ENCODE measurements at regions not wholly inside any gene's neighbourhood (a gene's known extent, or its start where the extent isn't known, plus 50 kb on each side); places are given as distances from the start of the nearest gene placed in this dataset.

- no peaks in the 10 kb centered on the region for H3K36me3 Mint-ChIP-seq (ENCODE audit: low read depth)
- no peak overlapping the region for H3K4me3 Mint-ChIP-seq (ENCODE audit: unreplicated experiment)
- H3K4me1 Mint-ChIP-seq (ENCODE audit: low read depth): no peaks in the 10 kb centered on the region
- peaks cover 9% of the 10 kb centered on the region for H3K9me3 Mint-ChIP-seq (ENCODE audit: low read depth)
- no peak overlapping the region for H3K27ac Mint-ChIP-seq (ENCODE audit: unreplicated experiment)
- H3K27me3 Mint-ChIP-seq (ENCODE audit: low read depth): no peaks in the 10 kb centered on the region
- DNase-seq (ENCODE audit: low spot score): no peak
- TF ChIP-seq CTCF (IDR thresholded peaks at IDR 0.05): no peak
Observed at GRCh38 chr7:51882412-51882811, 565.8 kb upstream of the COBL start.

GRCh38 chr7:51881309-51881708, 564.7 kb upstream of the COBL start:
- H3K4me3 Mint-ChIP-seq (ENCODE audit: unreplicated experiment): no peak overlapping the region
- no peaks in the 10 kb centered on the region for H3K36me3 Mint-ChIP-seq (ENCODE audit: low read depth)
- H3K27ac Mint-ChIP-seq (ENCODE audit: unreplicated experiment): no peak overlapping the region
- no peak for DNase-seq (ENCODE audit: low spot score)
- H3K9me3 Mint-ChIP-seq (ENCODE audit: low read depth): peaks cover 5% of the 10 kb centered on the region
- no peaks in the 10 kb centered on the region for H3K4me1 Mint-ChIP-seq (ENCODE audit: low read depth)
- TF ChIP-seq CTCF (IDR thresholded peaks at IDR 0.05): no peak
- no peaks in the 10 kb centered on the region for H3K27me3 Mint-ChIP-seq (ENCODE audit: low read depth)

- H3K36me3 Mint-ChIP-seq (ENCODE audit: low read depth): no peaks in the 10 kb centered on the region
- no peaks in the 10 kb centered on the region for H3K27me3 Mint-ChIP-seq (ENCODE audit: low read depth)
- H3K4me3 Mint-ChIP-seq (ENCODE audit: unreplicated experiment): no peak overlapping the region
- peaks cover 4% of the 10 kb centered on the region for H3K9me3 Mint-ChIP-seq (ENCODE audit: low read depth)
- no peaks in the 10 kb centered on the region for H3K4me1 Mint-ChIP-seq (ENCODE audit: low read depth)
- TF ChIP-seq CTCF (IDR thresholded peaks at IDR 0.05): no peak
- no peak for DNase-seq (ENCODE audit: low spot score)
- H3K27ac Mint-ChIP-seq (ENCODE audit: unreplicated experiment): no peak overlapping the region
Observed at GRCh38 chr7:51878865-51879264, 562.3 kb upstream of the COBL start.

GRCh38 chr7:51869452-51869851, 552.8 kb upstream of the COBL start:
- peaks cover 7% of the 10 kb centered on the region for H3K9me3 Mint-ChIP-seq (ENCODE audit: low read depth)
- H3K36me3 Mint-ChIP-seq (ENCODE audit: low read depth): no peaks in the 10 kb centered on the region
- H3K27me3 Mint-ChIP-seq (ENCODE audit: low read depth): no peaks in the 10 kb centered on the region
- no peak for DNase-seq (ENCODE audit: low spot score)
- H3K4me1 Mint-ChIP-seq (ENCODE audit: low read depth): no peaks in the 10 kb centered on the region
- no peak overlapping the region for H3K4me3 Mint-ChIP-seq (ENCODE audit: unreplicated experiment)
- H3K27ac Mint-ChIP-seq (ENCODE audit: unreplicated experiment): no peak overlapping the region
- TF ChIP-seq CTCF (IDR thresholded peaks at IDR 0.05): no peak

DNA sequence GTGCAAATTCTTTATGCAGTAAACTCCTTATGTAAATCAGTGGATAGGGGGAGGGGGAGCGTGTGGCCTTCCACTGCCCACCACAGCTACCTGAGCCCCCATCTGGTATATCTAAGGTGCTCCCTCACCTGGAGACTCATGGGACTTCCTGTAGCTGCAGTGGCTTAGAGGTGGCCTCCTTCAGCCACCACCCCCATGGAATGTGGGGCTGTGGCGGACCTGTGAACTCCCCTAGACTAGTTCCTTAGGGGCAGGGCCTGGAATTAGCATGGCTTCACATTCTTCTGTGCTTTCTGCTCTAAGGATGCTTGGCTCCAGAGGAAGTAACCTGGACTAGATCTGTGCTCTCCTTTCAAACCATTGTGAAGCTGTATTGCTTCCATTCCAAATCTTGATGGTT, 550.5 kb upstream of the COBL start:
- no peak overlapping the region for H3K4me3 Mint-ChIP-seq (ENCODE audit: unreplicated experiment)
- no peaks in the 10 kb centered on the region for H3K9me3 Mint-ChIP-seq (ENCODE audit: low read depth)
- no peak for TF ChIP-seq CTCF (IDR thresholded peaks at IDR 0.05)
- DNase-seq (ENCODE audit: low spot score): no peak
- no peaks in the 10 kb centered on the region for H3K4me1 Mint-ChIP-seq (ENCODE audit: low read depth)
- no peaks in the 10 kb centered on the region for H3K27me3 Mint-ChIP-seq (ENCODE audit: low read depth)
- no peak overlapping the region for H3K27ac Mint-ChIP-seq (ENCODE audit: unreplicated experiment)
- H3K36me3 Mint-ChIP-seq (ENCODE audit: low read depth): no peaks in the 10 kb centered on the region

All from chondrocyte (in vitro differentiated cells).